Uterus (tissue), 3 donors: ENCODE measurements at regions not wholly inside any gene's neighbourhood (a gene's known extent, or its start where the extent isn't known, plus 50 kb on each side); places are given as distances from the start of the nearest gene placed in this dataset.
"Not testable (repeated sequence)": the region's sequence is repeated elsewhere in the genome, so short reads cannot be mapped to it uniquely, and the experiment has no call there.

ENCODE experiments used
- DNase-seq, 2 donors: peaks; one replicate each; pipeline ENCODE4 v3.0.0-alpha.2; 2019 to 2020
- H3K27ac ChIP-seq, 2 donors: fragments of 200-600 bp; sonication (generic); 1 replicate in 1 of 2; 2 replicates in 1 of 2; pipeline ENCODE4 v1.5.1; 2016 to 2018
- H3K27me3 ChIP-seq, 2 donors: fragments of 200-600 bp; sonication (generic); one replicate each; pipeline ENCODE4 v1.5.1; 2018 to 2019; ENCODE audit warnings: control low read depth in 1 of 2
- H3K36me3 ChIP-seq, 2 donors: fragments of 200-600 bp; sonication (generic); one replicate each; pipeline ENCODE4 v1.5.1; 2019; ENCODE audit warnings: control low read depth in 1 of 2
- H3K4me1 ChIP-seq, 2 donors: fragments of 200-600 bp; sonication (generic); one replicate each; pipeline ENCODE4 v1.5.1; 2018 to 2019; ENCODE audit warnings: control low read depth in 1 of 2
- H3K4me3 ChIP-seq, 2 donors: fragments of 200-600 bp; sonication (generic); 1 replicate in 1 of 2; 2 replicates in 1 of 2; pipeline ENCODE4 v1.5.1; 2018 to 2019; ENCODE audit warnings: mild to moderate bottlenecking in 1 of 2
- H3K9me3 ChIP-seq, 2 donors: fragments of 200-600 bp; sonication (generic); one replicate each; pipeline ENCODE4 v1.5.1; 2019; ENCODE audit warnings: control low read depth in 1 of 2
- CTCF ChIP-seq, 4 experiments: fragments of 200-600 bp in 2 of 4; fragments of 450-650 bp in 2 of 4; sonication (generic) in 2 of 4; IDR thresholded peaks; one replicate each; pipeline ENCODE4 v1.5.1; 2016 to 2019; ENCODE audit warnings: antibody characterized with exemption in 4 of 4, mild to moderate bottlenecking in 2 of 4, moderate library complexity in 1 of 4
- POLR2A ChIP-seq, 2 donors: fragments of 450-650 bp; IDR thresholded peaks; one replicate each; pipeline ENCODE4 v1.6.1; 2016; ENCODE audit warnings: antibody characterized with exemption in 2 of 2, mild to moderate bottlenecking in 1 of 2, moderate library complexity in 1 of 2
- intact Hi-C: fragments of 100-400 bp; cut with DNase I; formaldehyde crosslinking; loops from one replicate; pipeline ENCODE4 v1.15.1; 2023; ENCODE audit warnings: low total_unique reads
- donor health status: DM: yes; HTN: yes; CAD: no.

- no peaks in the 10 kb centered on the region for H3K27me3 ChIP-seq
- H3K4me3 ChIP-seq, result no peak overlapping the region
- DNase-seq, result no peak
- no peak for TF ChIP-seq POLR2A (IDR thresholded peaks at IDR 0.05)
- TF ChIP-seq CTCF (IDR thresholded peaks at IDR 0.05), result no peak
- H3K36me3 ChIP-seq, result no peaks in the 10 kb centered on the region
- intact Hi-C loops, result no loop called here
- no peak overlapping the region for H3K27ac ChIP-seq
- no peaks in the 10 kb centered on the region for H3K4me1 ChIP-seq
- H3K9me3 ChIP-seq, result no peaks in the 10 kb centered on the region
These were observed 332.8 kb upstream of the PUDP start for GRCh38 chrX:7480721-7481120.

GRCh38 chrX:7462110-7462509 lies 314.2 kb upstream of the PUDP start:
- no peak for DNase-seq
- no peak overlapping the region for H3K4me3 ChIP-seq
- TF ChIP-seq CTCF (IDR thresholded peaks at IDR 0.05) (no peak), POLR2A (IDR thresholded peaks at IDR 0.05) (no peak)
- no peaks in the 10 kb centered on the region for H3K4me1 ChIP-seq
- no peaks in the 10 kb centered on the region for H3K9me3 ChIP-seq
- H3K27me3 ChIP-seq, result no peaks in the 10 kb centered on the region
- no peaks in the 10 kb centered on the region for H3K36me3 ChIP-seq
- no peak overlapping the region for H3K27ac ChIP-seq
- intact Hi-C loops, result loop anchor here (5.0 kb wide), 1 partner anchor 105 kb away; no protein-coding TSS in a partner anchor

- H3K9me3 ChIP-seq, DNase-seq, H3K4me1 ChIP-seq, H3K4me3 ChIP-seq, H3K27me3 ChIP-seq, H3K27ac ChIP-seq, H3K36me3 ChIP-seq: not testable (repeated sequence)
- intact Hi-C loops, result loop anchor here (5.0 kb wide), 1 partner anchor 104 kb away; no protein-coding TSS in a partner anchor
These were observed 313.1 kb upstream of the PUDP start for GRCh38 chrX:7461051-7461450.

- H3K9me3 ChIP-seq, result no peaks in the 10 kb centered on the region
- DNase-seq, result no peak
- H3K27me3 ChIP-seq, result no peaks in the 10 kb centered on the region
- intact Hi-C loops, result no loop called here
- TF ChIP-seq POLR2A (IDR thresholded peaks at IDR 0.05), result no peak
- TF ChIP-seq CTCF (IDR thresholded peaks at IDR 0.05), result no peak
- no peaks in the 10 kb centered on the region for H3K4me1 ChIP-seq
- H3K36me3 ChIP-seq, result no peaks in the 10 kb centered on the region
- H3K27ac ChIP-seq, result no peak overlapping the region
- H3K4me3 ChIP-seq, result no peak overlapping the region
These were observed 300.0 kb upstream of the PUDP start for GRCh38 chrX:7447801-7448499.

GRCh38 chrX:7446815-7447214 lies 298.9 kb upstream of the PUDP start:
- no peak for TF ChIP-seq POLR2A (IDR thresholded peaks at IDR 0.05)
- TF ChIP-seq CTCF (IDR thresholded peaks at IDR 0.05), result no peak
- H3K27me3 ChIP-seq, result no peaks in the 10 kb centered on the region
- H3K9me3 ChIP-seq, result no peaks in the 10 kb centered on the region
- H3K27ac ChIP-seq, result no peak overlapping the region
- no peak for DNase-seq
- no peak overlapping the region for H3K4me3 ChIP-seq
- no peaks in the 10 kb centered on the region for H3K36me3 ChIP-seq
- intact Hi-C loops, result no loop called here
- H3K4me1 ChIP-seq, result no peaks in the 10 kb centered on the region

- H3K27ac ChIP-seq, result no peak overlapping the region
- H3K36me3 ChIP-seq, result no peaks in the 10 kb centered on the region
- intact Hi-C loops, result no loop called here
- TF ChIP-seq CTCF (IDR thresholded peaks at IDR 0.05), result no peak
- TF ChIP-seq POLR2A (IDR thresholded peaks at IDR 0.05), result no peak
- no peak overlapping the region for H3K4me3 ChIP-seq
- H3K27me3 ChIP-seq, result no peaks in the 10 kb centered on the region
- DNase-seq, result no peak
- H3K4me1 ChIP-seq, result no peaks in the 10 kb centered on the region
- H3K9me3 ChIP-seq, result no peaks in the 10 kb centered on the region
These were observed 297.0 kb upstream of the PUDP start for GRCh38 chrX:7444967-7445366.
